SK-N-SH (cell line): ENCODE measurements at regions not wholly inside any gene's neighbourhood (a gene's known extent, or its start where the extent isn't known, plus 50 kb on each side); places are given as distances from the start of the nearest gene placed in this dataset.

Source experiments
- CTCF ChIA-PET: fragments of 300-600, 350-600 bp; formaldehyde crosslinking; extraction: SDS; loops from one replicate; lab custom pipeline; 2021; lab: Yijun Ruan, JAX
- POLR2A ChIA-PET: fragments of 350-600 bp; sonication (Branson Sonifier 250); formaldehyde crosslinking; extraction: SDS; loops from one replicate; lab custom pipeline; 2020; ENCODE audit warnings: antibody characterized with exemption, inconsistent platforms; lab: Yijun Ruan, JAX
- DNase-seq: peaks from one replicate; pipeline ENCODE4 v3.0.0; 2012
- H2AFZ ChIP-seq: fragments of 200-600 bp; sonication (generic); 2 replicates; pipeline ENCODE4 v1.8.1; 2016; ENCODE audit warnings: antibody characterized with exemption, mild to moderate bottlenecking, low read depth
- H3F3A ChIP-seq: fragments of 200-600 bp; sonication (generic); replicated peaks from 2 replicates; pipeline ENCODE3; 2016; ENCODE audit warnings: antibody characterized with exemption, mild to moderate bottlenecking; ENCODE audit not compliant: insufficient read depth
- H3K27ac ChIP-seq, 2 experiments: fragments of 200-500 bp in 1 of 2; fragments of 200-600 bp in 1 of 2; sonication (Bioruptor generic) in 1 of 2; sonication (generic), shearing (Covaris generic) in 1 of 2; 2 replicates each; pipeline versions ENCODE4 v1.5.1 to v1.6.1; 2014 to 2016; ENCODE audit warnings: low read depth in 2 of 2, inconsistent platforms in 1 of 2, low read length in 1 of 2, mild to moderate bottlenecking in 1 of 2, mixed read lengths in 1 of 2
- H3K27me3 ChIP-seq: fragments of 200-600 bp; sonication (generic), shearing (Covaris generic); 2 replicates; pipeline ENCODE4 v1.6.1; 2016; ENCODE audit warnings: mixed run types; ENCODE audit not compliant: insufficient read depth
- H3K36me3 ChIP-seq, 2 experiments: fragments of 200-500 bp in 1 of 2; fragments of 200-600 bp in 1 of 2; sonication (Bioruptor generic) in 1 of 2; sonication (generic) in 1 of 2; replicated peaks in 1 of 2; 2 replicates each; pipeline versions ENCODE3 to v1.5.1; 2014 to 2016; ENCODE audit warnings: low read length in 1 of 2, mild to moderate bottlenecking in 1 of 2; ENCODE audit not compliant: insufficient read depth in 2 of 2, control insufficient read depth in 1 of 2
- H3K4me1 ChIP-seq, 2 experiments: fragments of 200-500 bp in 1 of 2; fragments of 200-600 bp in 1 of 2; sonication (Bioruptor generic) in 1 of 2; sonication (generic), shearing (Covaris generic) in 1 of 2; 2 replicates each; pipeline versions ENCODE4 v1.5.1 to v1.6.1; 2014 to 2016; ENCODE audit warnings: low read depth in 1 of 2, low read length in 1 of 2, mixed run types in 1 of 2; ENCODE audit not compliant: insufficient read depth in 2 of 2, control insufficient read depth in 1 of 2
- H3K4me2 ChIP-seq: fragments of 200-600 bp; sonication (generic), shearing (Covaris generic); 2 replicates; pipeline ENCODE4 v1.6.1; 2017; ENCODE audit warnings: mixed run types
- H3K4me3 ChIP-seq, 2 experiments: fragments of 200-500 bp in 1 of 2; fragments of 200-600 bp in 1 of 2; sonication (Bioruptor generic) in 1 of 2; sonication (generic), shearing (Covaris generic) in 1 of 2; 2 replicates each; pipeline versions ENCODE4 v1.5.1 to v1.8.1; 2014 to 2016; ENCODE audit warnings: low read depth in 2 of 2, inconsistent platforms in 1 of 2, low read length in 1 of 2, mild to moderate bottlenecking in 1 of 2, mixed read lengths in 1 of 2, moderate library complexity in 1 of 2
- H3K79me2 ChIP-seq: fragments of 200-600 bp; sonication (generic); 2 replicates; pipeline ENCODE4 v1.8.1; 2017; ENCODE audit warnings: mild to moderate bottlenecking; ENCODE audit not compliant: insufficient read depth
- H3K9ac ChIP-seq: fragments of 200-600 bp; sonication (generic); 2 replicates; pipeline ENCODE4 v1.6.1; 2017; ENCODE audit warnings: mixed run types
- H3K9me2 ChIP-seq: fragments of 200-600 bp; sonication (generic); 2 replicates; pipeline ENCODE4 v1.6.1; 2017; ENCODE audit warnings: mixed run types
- H3K9me3 ChIP-seq: fragments of 200-600 bp; sonication (generic); 2 replicates; pipeline ENCODE4 v1.6.1; 2017; ENCODE audit warnings: mixed run types, mild to moderate bottlenecking, moderate library complexity
- H4K20me1 ChIP-seq: fragments of 200-600 bp; sonication (generic); 2 replicates; pipeline ENCODE4 v1.6.1; 2017; ENCODE audit warnings: mild to moderate bottlenecking, mixed run types; ENCODE audit not compliant: insufficient read depth
- CTCF ChIP-seq: fragments of 200-600 bp; sonication (generic); IDR thresholded peaks from 2 replicates; pipeline ENCODE4 v1.6.1; 2017; ENCODE audit warnings: antibody characterized with exemption, mild to moderate bottlenecking, moderate library complexity
- EP300 ChIP-seq, 2 experiments: IDR thresholded peaks; 2 replicates each; pipeline versions ENCODE4 v1.4.0 to v1.6.1; 2012; ENCODE audit warnings: borderline replicate concordance in 1 of 2, low read depth in 1 of 2, low read length in 1 of 2
- EZH2phosphoT487 ChIP-seq: fragments of 200-600 bp; sonication (generic); IDR thresholded peaks from 2 replicates; pipeline ENCODE4 v1.6.1; 2017; ENCODE audit warnings: low read depth, mixed run types, mild to moderate bottlenecking, antibody characterized with exemption, moderate library complexity, borderline replicate concordance
- FOSL2 ChIP-seq: IDR thresholded peaks from 2 replicates; pipeline ENCODE4 v1.4.0; 2012; ENCODE audit warnings: low read depth, mild to moderate bottlenecking, moderate library complexity, borderline replicate concordance
- FOXJ3 ChIP-seq: sonication (generic); formaldehyde crosslinking; IDR thresholded peaks from 2 replicates; pipeline ENCODE4 v1.5.1; 2020; ENCODE audit warnings: mild to moderate bottlenecking, missing genetic modification reagents
- GATA2 ChIP-seq: sonication (generic); formaldehyde crosslinking; IDR thresholded peaks from 2 replicates; pipeline ENCODE4 v1.5.0; 2020; ENCODE audit warnings: mild to moderate bottlenecking, missing genetic modification reagents
- MEF2A ChIP-seq: IDR thresholded peaks from 2 replicates; pipeline ENCODE4 v1.4.0; 2012; ENCODE audit warnings: low read depth, borderline replicate concordance
- MXI1 ChIP-seq: IDR thresholded peaks from 2 replicates; pipeline ENCODE4 v1.6.1; 2012; ENCODE audit warnings: mild to moderate bottlenecking, low read depth, low read length, improper control_type of control experiment
- NFIC ChIP-seq: IDR thresholded peaks from 2 replicates; pipeline ENCODE4 v1.4.0; 2012; ENCODE audit warnings: borderline replicate concordance
- PBX3 ChIP-seq: IDR thresholded peaks from 2 replicates; pipeline ENCODE4; 2012
- RAD21 ChIP-seq: IDR thresholded peaks from 2 replicates; pipeline ENCODE4 v1.6.1; 2012; ENCODE audit warnings: mild to moderate bottlenecking, low read length
- RFX5 ChIP-seq: IDR thresholded peaks from 2 replicates; pipeline ENCODE4 v1.6.1; 2012; ENCODE audit warnings: mild to moderate bottlenecking, improper control_type of control experiment, low read length
- SIN3A ChIP-seq: IDR thresholded peaks from 2 replicates; pipeline ENCODE4 v1.6.1; 2012; ENCODE audit warnings: low read depth, mild to moderate bottlenecking, low read length, moderate library complexity, borderline replicate concordance
- SMC3 ChIP-seq: IDR thresholded peaks from 2 replicates; pipeline ENCODE4 v1.6.1; 2012; ENCODE audit warnings: low read depth, low read length, improper control_type of control experiment
- TCF12 ChIP-seq: IDR thresholded peaks from 2 replicates; pipeline ENCODE4 v1.4.0; 2012
- TEAD4 ChIP-seq: IDR thresholded peaks from 2 replicates; pipeline ENCODE4 v1.4.0; 2012; ENCODE audit warnings: mild to moderate bottlenecking, borderline replicate concordance; ENCODE audit not compliant: insufficient read depth
- USF1 ChIP-seq: IDR thresholded peaks from 2 replicates; pipeline ENCODE4 v1.4.0; 2012; ENCODE audit warnings: low read depth, borderline replicate concordance
- YY1 ChIP-seq: IDR thresholded peaks from 2 replicates; pipeline ENCODE4 v1.4.0; 2012; ENCODE audit warnings: low read depth, mild to moderate bottlenecking
- ZBTB33 ChIP-seq: IDR thresholded peaks from 2 replicates; pipeline ENCODE4 v1.4.0; 2012; ENCODE audit warnings: low read depth, borderline replicate concordance
- TF ChIP-seq, protein P1 (sequence below): fragments of 150-350 bp; IDR thresholded peaks from 2 replicates; pipeline ENCODE4 v1.6.1; 2017; ENCODE audit warnings: antibody characterized with exemption, low read length, low read depth, borderline replicate concordance

- Histone ChIP-seq H3K36me3 (no peaks in the 10 kb centered on the region), H3K9ac (no peak overlapping the region), H4K20me1 (no peaks in the 10 kb centered on the region), H2AFZ (no peak overlapping the region), H3K4me3 (no peak overlapping the region), H3F3A (no peaks in the 10 kb centered on the region), H3K79me2 (no peaks in the 10 kb centered on the region)
- POLR2A ChIA-PET: no interaction called here
- no peak for DNase-seq
- TF ChIP-seq RFX5 (no peak), ZBTB33 (no peak), PBX3 (no peak), RAD21 (no peak), FOSL2 (no peak), YY1 (no peak), SMC3 (no peak), TEAD4 (no peak), NFIC (no peak), MXI1 (no peak), TCF12 (no peak), MEF2A (no peak), GATA2 (CRISPR knock-in tag) (no peak), SIN3A (no peak), EP300 (IDR thresholded peaks at IDR 0.05; ENCODE audit: borderline replicate concordance in 1 of 2, low read depth in 1 of 2, low read length in 1 of 2) (no peak), USF1 (no peak), FOXJ3 (no peak), CTCF (no peak), EZH2phosphoT487 (no peak)
- TF ChIP-seq, protein P1, sequence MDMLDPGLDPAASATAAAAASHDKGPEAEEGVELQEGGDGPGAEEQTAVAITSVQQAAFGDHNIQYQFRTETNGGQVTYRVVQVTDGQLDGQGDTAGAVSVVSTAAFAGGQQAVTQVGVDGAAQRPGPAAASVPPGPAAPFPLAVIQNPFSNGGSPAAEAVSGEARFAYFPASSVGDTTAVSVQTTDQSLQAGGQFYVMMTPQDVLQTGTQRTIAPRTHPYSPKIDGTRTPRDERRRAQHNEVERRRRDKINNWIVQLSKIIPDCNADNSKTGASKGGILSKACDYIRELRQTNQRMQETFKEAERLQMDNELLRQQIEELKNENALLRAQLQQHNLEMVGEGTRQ: no peak
- TF ChIP-seq, all 33 proteins: peak for 0
- CTCF ChIA-PET: no interaction called here
- no peak overlapping the region for H3K27ac ChIP-seq
- no peaks in the 10 kb centered on the region for H3K4me1 ChIP-seq
- no peak overlapping the region for H3K4me2 ChIP-seq
- H3K9me3 ChIP-seq: no peaks in the 10 kb centered on the region
- no peaks in the 10 kb centered on the region for H3K27me3 ChIP-seq
- H3K9me2 ChIP-seq: no peaks in the 10 kb centered on the region
Observed at GRCh38 chr13:86399572-86399971, 600.4 kb upstream of the SLITRK6 start.
